Parathyroid adenoma (tissue), 2 donors: ENCODE measurements at regions not wholly inside any gene's neighbourhood (a gene's known extent, or its start where the extent isn't known, plus 50 kb on each side); places are given as distances from the start of the nearest gene placed in this dataset.

Experiments used
- H2AFZ ChIP-seq: fragments of 300-600 bp; sonication (generic); one replicate; pipeline ENCODE4 v1.7.0; 2017; ENCODE audit warnings: antibody characterized with exemption, mild to moderate bottlenecking
- H3K27ac ChIP-seq: fragments of 300-600 bp; sonication (generic); one replicate; pipeline ENCODE4 v1.7.0; 2017
- H3K27me3 ChIP-seq: fragments of 300-600 bp; sonication (generic); one replicate; pipeline ENCODE4 v1.7.0; 2017; ENCODE audit warnings: low read length; ENCODE audit not compliant: control insufficient read depth, insufficient read depth
- H3K36me3 ChIP-seq: fragments of 300-600 bp; sonication (generic); one replicate; pipeline ENCODE4 v1.7.0; 2017; ENCODE audit warnings: low read length; ENCODE audit not compliant: control insufficient read depth, insufficient read depth
- H3K4me1 ChIP-seq: fragments of 300-600 bp; sonication (generic); one replicate; pipeline ENCODE4 v1.7.0; 2017; ENCODE audit warnings: control low read depth
- H3K4me2 ChIP-seq: fragments of 300-600 bp; sonication (generic); one replicate; pipeline ENCODE4 v1.7.0; 2017; ENCODE audit warnings: low read length
- H3K4me3 ChIP-seq: fragments of 300-600 bp; sonication (generic); one replicate; pipeline ENCODE4 v1.7.0; 2017; ENCODE audit warnings: low read depth, low read length
- H3K79me2 ChIP-seq: fragments of 300-600 bp; sonication (generic); one replicate; pipeline ENCODE4 v1.7.0; 2017; ENCODE audit warnings: control low read depth
- H3K9ac ChIP-seq: fragments of 300-600 bp; sonication (generic); one replicate; pipeline ENCODE4 v1.7.0; 2017; ENCODE audit warnings: mild to moderate bottlenecking
- H3K9me3 ChIP-seq: fragments of 300-600 bp; sonication (generic); one replicate; pipeline ENCODE4 v1.7.0; 2017; ENCODE audit warnings: low read length; ENCODE audit not compliant: control insufficient read depth
- CTCF ChIP-seq: fragments of 300-600 bp; sonication (generic); IDR thresholded peaks from one replicate; pipeline ENCODE4 v1.7.0; 2017; ENCODE audit warnings: antibody characterized with exemption, mild to moderate bottlenecking
- donor health status: primary hyperparathyroidism.

- no peaks in the 10 kb centered on the region for H3K36me3 ChIP-seq
- H3K4me2 ChIP-seq: no peak overlapping the region
- no peak overlapping the region for H2AFZ ChIP-seq
- H3K9me3 ChIP-seq: no peaks in the 10 kb centered on the region
- no peaks in the 10 kb centered on the region for H3K27me3 ChIP-seq
- no peak overlapping the region for H3K9ac ChIP-seq
- H3K79me2 ChIP-seq: no peaks in the 10 kb centered on the region
- no peaks in the 10 kb centered on the region for H3K4me1 ChIP-seq
- H3K4me3 ChIP-seq: no peak overlapping the region
- TF ChIP-seq CTCF: no peak
- no peak overlapping the region for H3K27ac ChIP-seq
Observed at GRCh38 chr12:127873306-127873705, 393.7 kb upstream of the TMEM132C start.

GRCh38 chr12:127881371-127882140 is 385.4 kb upstream of the TMEM132C start:
- Histone ChIP-seq H3K4me1 (no peaks in the 10 kb centered on the region), H3K4me3 (no peak overlapping the region), H3K27me3 (no peaks in the 10 kb centered on the region), H3K4me2 (no peak overlapping the region), H2AFZ (no peak overlapping the region), H3K9me3 (no peaks in the 10 kb centered on the region), H3K36me3 (no peaks in the 10 kb centered on the region), H3K9ac (no peak overlapping the region), H3K27ac (no peak overlapping the region), H3K79me2 (no peaks in the 10 kb centered on the region)
- TF ChIP-seq CTCF: no peak

- H3K9ac ChIP-seq: no peak overlapping the region
- no peak overlapping the region for H3K4me2 ChIP-seq
- H3K27ac ChIP-seq: no peak overlapping the region
- H2AFZ ChIP-seq: no peak overlapping the region
- no peaks in the 10 kb centered on the region for H3K27me3 ChIP-seq
- no peaks in the 10 kb centered on the region for H3K4me1 ChIP-seq
- H3K36me3 ChIP-seq: no peaks in the 10 kb centered on the region
- no peaks in the 10 kb centered on the region for H3K79me2 ChIP-seq
- no peak overlapping the region for H3K4me3 ChIP-seq
- H3K9me3 ChIP-seq: no peaks in the 10 kb centered on the region
- TF ChIP-seq CTCF: no peak
Observed at GRCh38 chr12:127883013-127883412, 384.0 kb upstream of the TMEM132C start.

GRCh38 chr12:127885954-127886750 is 380.8 kb upstream of the TMEM132C start:
- Histone ChIP-seq H3K9ac (no peak overlapping the region), H3K27ac (no peak overlapping the region), H3K4me2 (no peak overlapping the region), H2AFZ (no peak overlapping the region), H3K36me3 (no peaks in the 10 kb centered on the region), H3K79me2 (no peaks in the 10 kb centered on the region), H3K4me1 (no peaks in the 10 kb centered on the region), H3K9me3 (no peaks in the 10 kb centered on the region), H3K27me3 (no peaks in the 10 kb centered on the region), H3K4me3 (no peak overlapping the region)
- TF ChIP-seq CTCF: no peak
